ENCODE measurements at regions not wholly inside any gene's neighbourhood (a gene's known extent, or its start where the extent isn't known, plus 50 kb on each side); places are given as distances from the start of the nearest gene placed in this dataset.

- Mint-ChIP-seq H3K27me3 (ENCODE audit: low read depth) (no peaks in the 10 kb centered on the region), H3K36me3 (ENCODE audit: low read depth) (peaks cover 2% of the 10 kb centered on the region), H3K4me1 (ENCODE audit: low read depth) (no peaks in the 10 kb centered on the region), H3K9me3 (ENCODE audit: low read depth) (no peaks in the 10 kb centered on the region), H3K4me3 (ENCODE audit: unreplicated experiment) (no peak overlapping the region), H3K27ac (ENCODE audit: unreplicated experiment) (no peak overlapping the region)
- DNase-seq (ENCODE audit: low spot score): no peak
- no peak for TF ChIP-seq CTCF (IDR thresholded peaks at IDR 0.05)
Observed at GRCh38 chr10:28869606-28870201, 192.4 kb downstream of the BAMBI start.

- H3K4me1 Mint-ChIP-seq (ENCODE audit: low read depth): peaks cover 5% of the 10 kb centered on the region
- H3K36me3 Mint-ChIP-seq (ENCODE audit: low read depth): peaks cover 2% of the 10 kb centered on the region
- no peak overlapping the region for H3K27ac Mint-ChIP-seq (ENCODE audit: unreplicated experiment)
Observed at GRCh38 chr10:28871665-28872064, 194.3 kb downstream of the BAMBI start.

GRCh38 chr10:28872587-28873165 lies 195.4 kb downstream of the BAMBI start:
- DNase-seq (ENCODE audit: low spot score): no peak
- Mint-ChIP-seq H3K27ac (ENCODE audit: unreplicated experiment) (no peak overlapping the region), H3K27me3 (ENCODE audit: low read depth) (no peaks in the 10 kb centered on the region), H3K36me3 (ENCODE audit: low read depth) (peaks cover 2% of the 10 kb centered on the region), H3K4me3 (ENCODE audit: unreplicated experiment) (no peak overlapping the region), H3K4me1 (ENCODE audit: low read depth) (peaks cover 5% of the 10 kb centered on the region), H3K9me3 (ENCODE audit: low read depth) (no peaks in the 10 kb centered on the region)
- no peak for TF ChIP-seq CTCF (IDR thresholded peaks at IDR 0.05)

More at GRCh38 chr10:28871665-28872064, 194.3 kb downstream of the BAMBI start:
- no peaks in the 10 kb centered on the region for H3K27me3 Mint-ChIP-seq (ENCODE audit: low read depth)
- H3K9me3 Mint-ChIP-seq (ENCODE audit: low read depth): no peaks in the 10 kb centered on the region
- no peak overlapping the region for H3K4me3 Mint-ChIP-seq (ENCODE audit: unreplicated experiment)
- no peak for DNase-seq (ENCODE audit: low spot score)
- TF ChIP-seq CTCF (IDR thresholded peaks at IDR 0.05): no peak

GRCh38 chr10:28873540-28873939 lies 196.2 kb downstream of the BAMBI start:
- Mint-ChIP-seq H3K4me3 (ENCODE audit: unreplicated experiment) (no peak overlapping the region), H3K36me3 (ENCODE audit: low read depth) (peaks cover 2% of the 10 kb centered on the region), H3K9me3 (ENCODE audit: low read depth) (no peaks in the 10 kb centered on the region), H3K27me3 (ENCODE audit: low read depth) (no peaks in the 10 kb centered on the region), H3K4me1 (ENCODE audit: low read depth) (peaks cover 5% of the 10 kb centered on the region), H3K27ac (ENCODE audit: unreplicated experiment) (no peak overlapping the region)
- no peak for TF ChIP-seq CTCF (IDR thresholded peaks at IDR 0.05)
- no peak for DNase-seq (ENCODE audit: low spot score)

- Mint-ChIP-seq H3K9me3 (ENCODE audit: low read depth) (no peaks in the 10 kb centered on the region), H3K36me3 (ENCODE audit: low read depth) (peaks cover 2% of the 10 kb centered on the region), H3K4me1 (ENCODE audit: low read depth) (peaks cover 5% of the 10 kb centered on the region), H3K27ac (ENCODE audit: unreplicated experiment) (no peak overlapping the region), H3K4me3 (ENCODE audit: unreplicated experiment) (no peak overlapping the region), H3K27me3 (ENCODE audit: low read depth) (no peaks in the 10 kb centered on the region)
- no peak for DNase-seq (ENCODE audit: low spot score)
- no peak for TF ChIP-seq CTCF (IDR thresholded peaks at IDR 0.05)
Observed at GRCh38 chr10:28874210-28874609, 196.9 kb downstream of the BAMBI start.
